ENCODE measurements at regions not wholly inside any gene's neighbourhood (a gene's known extent, or its start where the extent isn't known, plus 50 kb on each side); places are given as distances from the start of the nearest gene placed in this dataset.

DNA sequence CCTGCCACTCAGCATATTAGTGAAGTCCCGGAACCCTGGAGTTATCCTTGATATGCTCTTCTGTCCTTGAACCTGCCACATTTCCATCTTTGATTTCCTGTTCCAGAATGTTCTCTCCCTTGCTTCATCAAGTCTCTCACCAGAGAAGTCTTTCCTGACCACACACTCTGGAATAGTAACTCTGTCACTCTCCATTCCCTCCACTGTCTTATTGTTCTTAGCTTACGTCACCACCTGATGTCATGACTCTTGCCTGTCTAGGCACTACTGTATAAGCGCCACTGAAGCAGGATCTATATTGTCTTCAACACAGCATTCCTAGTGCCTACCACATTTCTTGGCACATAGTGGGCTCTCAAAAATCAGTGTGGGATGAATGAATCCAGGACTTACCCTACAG, 65.4 kb upstream of the SMYD2 start:
- intact Hi-C loops (cut with DNase I), result no loop called here
- no peak for TF ChIP-seq POLR2A (IDR thresholded peaks at IDR 0.05)
- TF ChIP-seq, protein P1, sequence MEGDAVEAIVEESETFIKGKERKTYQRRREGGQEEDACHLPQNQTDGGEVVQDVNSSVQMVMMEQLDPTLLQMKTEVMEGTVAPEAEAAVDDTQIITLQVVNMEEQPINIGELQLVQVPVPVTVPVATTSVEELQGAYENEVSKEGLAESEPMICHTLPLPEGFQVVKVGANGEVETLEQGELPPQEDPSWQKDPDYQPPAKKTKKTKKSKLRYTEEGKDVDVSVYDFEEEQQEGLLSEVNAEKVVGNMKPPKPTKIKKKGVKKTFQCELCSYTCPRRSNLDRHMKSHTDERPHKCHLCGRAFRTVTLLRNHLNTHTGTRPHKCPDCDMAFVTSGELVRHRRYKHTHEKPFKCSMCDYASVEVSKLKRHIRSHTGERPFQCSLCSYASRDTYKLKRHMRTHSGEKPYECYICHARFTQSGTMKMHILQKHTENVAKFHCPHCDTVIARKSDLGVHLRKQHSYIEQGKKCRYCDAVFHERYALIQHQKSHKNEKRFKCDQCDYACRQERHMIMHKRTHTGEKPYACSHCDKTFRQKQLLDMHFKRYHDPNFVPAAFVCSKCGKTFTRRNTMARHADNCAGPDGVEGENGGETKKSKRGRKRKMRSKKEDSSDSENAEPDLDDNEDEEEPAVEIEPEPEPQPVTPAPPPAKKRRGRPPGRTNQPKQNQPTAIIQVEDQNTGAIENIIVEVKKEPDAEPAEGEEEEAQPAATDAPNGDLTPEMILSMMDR (IDR thresholded peaks at IDR 0.05), result no peak

DNA sequence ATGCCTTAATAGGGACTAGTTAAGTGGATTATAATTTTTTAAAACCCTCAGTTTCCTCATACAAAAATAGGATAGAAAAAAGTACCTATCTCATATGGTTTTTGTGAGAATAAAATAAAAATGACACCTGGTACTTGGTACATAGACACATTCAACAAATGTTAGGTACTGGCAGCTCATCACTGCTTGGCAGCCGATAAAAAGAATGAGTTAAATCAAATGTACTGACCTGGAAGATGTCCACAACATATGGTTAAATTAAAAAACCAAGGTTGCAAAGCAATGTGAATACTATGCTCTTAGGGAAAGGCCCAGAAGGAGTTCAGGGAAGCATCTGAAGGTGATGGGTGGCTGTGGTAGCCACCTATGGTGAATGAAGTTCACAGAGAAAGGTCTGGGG, 64.9 kb upstream of the SMYD2 start:
- Histone ChIP-seq H3K9me3 (no peaks in the 10 kb centered on the region), H3K4me3 (no peak overlapping the region), H3K4me1 (peaks cover 0 to 34% (median 3%) of the 10 kb centered on the region in 3 donors), H3K27me3 (peaks cover 0 to 24% (median 0%) of the 10 kb centered on the region in 4 donors), H3K36me3 (no peaks in the 10 kb centered on the region), H3K27ac (no peak overlapping the region)
- WGBS, 2 donors, result 60 to 78% methylated on average over 1 of the region's 1 CpG
- TF ChIP-seq POLR2A (IDR thresholded peaks at IDR 0.05), result no peak
- TF ChIP-seq, protein P1 (IDR thresholded peaks at IDR 0.05), result no peak
- intact Hi-C loops (cut with DNase I), result no loop called here
- DNase-seq, result no peak

More for the DNA sequence above, 65.4 kb upstream of the SMYD2 start:
- no peaks in the 10 kb centered on the region for H3K9me3 ChIP-seq
- no peak overlapping the region for H3K4me3 ChIP-seq
- no peak for DNase-seq
- no peak overlapping the region for H3K27ac ChIP-seq
- no peaks in the 10 kb centered on the region for H3K36me3 ChIP-seq
- H3K4me1 ChIP-seq, result peaks cover 0 to 34% (median 3%) of the 10 kb centered on the region in 3 donors
- H3K27me3 ChIP-seq, result peaks cover 0 to 24% (median 0%) of the 10 kb centered on the region in 4 donors
- WGBS, 2 donors, result 75% methylated on average over 3 of the region's 3 CpGs

DNA sequence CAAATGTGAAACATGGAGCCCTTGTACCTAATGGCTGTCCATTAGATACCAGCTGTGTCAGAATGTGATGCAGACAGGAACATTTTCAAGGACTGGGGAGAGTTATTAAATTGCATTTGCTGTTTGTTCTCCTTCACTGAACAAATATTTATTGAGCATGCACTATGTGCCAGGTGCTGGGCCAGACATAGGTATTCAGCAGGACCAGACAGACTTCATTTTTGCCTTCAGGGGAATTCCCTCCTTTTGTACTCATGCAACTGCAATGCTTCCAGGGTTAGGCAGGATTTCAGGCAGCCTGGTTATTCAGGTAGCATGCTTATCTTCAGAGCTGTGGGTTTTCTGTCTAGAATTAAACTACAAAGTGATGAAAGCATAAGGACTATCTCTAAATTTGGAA, 64.2 kb upstream of the SMYD2 start:
- H3K4me1 ChIP-seq, result peaks cover 0 to 34% (median 3%) of the 10 kb centered on the region in 3 donors
- DNase-seq, result no peak
- no peak overlapping the region for H3K4me3 ChIP-seq
- no peak overlapping the region for H3K27ac ChIP-seq
- no peaks in the 10 kb centered on the region for H3K9me3 ChIP-seq
- peaks cover 0 to 28% (median 0%) of the 10 kb centered on the region in 4 donors for H3K27me3 ChIP-seq
- no peak for TF ChIP-seq POLR2A (IDR thresholded peaks at IDR 0.05)
- TF ChIP-seq, protein P1 (IDR thresholded peaks at IDR 0.05), result no peak
- intact Hi-C loops (cut with DNase I), result no loop called here
- H3K36me3 ChIP-seq, result no peaks in the 10 kb centered on the region

DNA sequence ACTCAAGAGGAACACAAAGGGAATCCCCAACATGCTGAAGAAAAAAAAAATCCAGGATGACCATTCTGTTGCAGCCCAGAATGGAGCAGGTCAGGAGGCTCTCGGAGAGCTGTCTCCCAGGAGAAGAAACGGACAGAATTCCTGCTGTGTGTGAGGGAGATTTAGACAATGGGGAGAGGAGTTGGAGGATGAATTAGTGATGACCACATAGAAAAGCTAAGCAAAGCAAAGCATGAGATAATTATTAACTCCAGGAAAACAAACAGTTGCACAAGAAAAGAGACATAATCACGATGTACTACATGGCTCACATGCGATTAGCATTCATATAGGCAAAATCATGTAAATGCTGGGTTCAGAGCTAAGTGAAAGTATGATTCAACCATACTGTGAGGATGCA, 61.1 kb upstream of the SMYD2 start:
- DNase-seq, result no peak
- no peak overlapping the region for H3K4me3 ChIP-seq
- intact Hi-C loops (cut with DNase I), result no loop called here

DNA sequence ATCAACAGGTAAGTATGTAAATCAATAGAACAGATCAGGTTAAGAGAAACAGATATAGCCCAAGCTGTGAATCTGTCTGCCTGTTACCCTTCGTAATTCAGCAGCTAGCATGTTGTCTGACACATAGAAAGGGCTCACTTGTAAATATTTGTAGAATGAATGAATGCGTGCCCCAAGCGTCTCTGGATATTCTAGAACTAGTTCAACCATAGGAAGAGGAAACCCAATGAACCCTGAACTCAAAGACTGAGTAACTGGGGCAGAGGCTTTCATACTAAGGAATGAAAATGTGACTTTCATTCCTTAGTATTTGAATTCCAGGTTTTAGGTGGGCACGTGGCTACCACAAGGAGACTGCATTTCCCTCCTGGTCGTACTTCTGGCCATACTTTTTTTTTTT, 60.1 kb upstream of the SMYD2 start:
- H3K4me1 ChIP-seq, result peaks cover 0 to 26% (median 3%) of the 10 kb centered on the region in 3 donors
- 85 to 92% methylated on average over 5 of the region's 5 CpGs for WGBS, 2 donors
- intact Hi-C loops (cut with DNase I), result no loop called here
- no peak for DNase-seq
- no peaks in the 10 kb centered on the region for H3K9me3 ChIP-seq
- TF ChIP-seq, protein P1 (IDR thresholded peaks at IDR 0.05), result no peak
- TF ChIP-seq POLR2A (IDR thresholded peaks at IDR 0.05), result no peak
- no peaks in the 10 kb centered on the region for H3K36me3 ChIP-seq
- peaks cover 0 to 28% (median 0%) of the 10 kb centered on the region in 4 donors for H3K27me3 ChIP-seq
- no peak overlapping the region for H3K4me3 ChIP-seq
- H3K27ac ChIP-seq, result no peak overlapping the region

More for the DNA sequence above, 61.1 kb upstream of the SMYD2 start:
- Histone ChIP-seq H3K27ac (no peak overlapping the region), H3K4me1 (peaks cover 0 to 22% (median 3%) of the 10 kb centered on the region in 3 donors), H3K27me3 (peaks cover 0 to 28% (median 0%) of the 10 kb centered on the region in 4 donors), H3K36me3 (no peaks in the 10 kb centered on the region), H3K9me3 (no peaks in the 10 kb centered on the region)
- WGBS, 2 donors, result 74 to 75% methylated on average over 4 of the region's 4 CpGs
- TF ChIP-seq POLR2A (IDR thresholded peaks at IDR 0.05), result no peak
- TF ChIP-seq, protein P1 (IDR thresholded peaks at IDR 0.05), result no peak

Data from esophagus squamous epithelium (tissue), 5 donors.